Keratinocyte (primary cell): ENCODE measurements at regions not wholly inside any gene's neighbourhood (a gene's known extent, or its start where the extent isn't known, plus 50 kb on each side); places are given as distances from the start of the nearest gene placed in this dataset.

Experiments used
- EZH2 ChIP-seq: IDR thresholded peaks from one replicate; pipeline ENCODE4 v1.6.1; 2012; ENCODE audit warnings: inconsistent platforms, mild to moderate bottlenecking, low read length, moderate library complexity
- TF ChIP-seq, protein P1 (sequence below), 3 experiments: IDR thresholded peaks in 1 of 3; conservative IDR thresholded peaks in 1 of 3; optimal IDR thresholded peaks in 1 of 3; 2 replicates in 2 of 3; 3 replicates in 1 of 3; pipeline versions ENCODE3 to v1.5.1; 2011; ENCODE audit warnings: low read length in 3 of 3, mild to moderate bottlenecking in 3 of 3, moderate library complexity in 2 of 3, control low read depth in 1 of 3, inconsistent platforms in 1 of 3; ENCODE audit not compliant: insufficient read depth in 2 of 3; ENCODE audit errors: extremely low read depth in 1 of 3

DNA sequence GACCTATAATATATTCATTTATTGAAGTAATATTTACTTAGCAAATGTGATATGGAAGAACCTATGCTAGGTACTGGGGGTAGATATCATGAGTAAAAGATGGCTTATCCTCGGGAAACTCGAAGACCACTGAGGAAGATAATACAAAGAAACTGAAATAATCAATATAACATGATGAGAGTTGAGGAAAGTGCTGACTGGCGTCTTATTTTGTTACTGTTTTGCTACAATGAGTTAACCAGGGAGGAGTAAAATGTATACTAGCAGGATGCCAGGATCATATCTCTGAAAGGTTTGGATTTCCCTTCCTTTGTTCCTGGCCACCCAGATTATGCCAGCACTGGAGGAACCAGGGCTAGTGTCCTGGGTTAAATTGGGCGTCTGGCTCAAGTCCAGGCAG is 111.7 kb upstream of the SPATS2L start:
- TF ChIP-seq, protein P1, sequence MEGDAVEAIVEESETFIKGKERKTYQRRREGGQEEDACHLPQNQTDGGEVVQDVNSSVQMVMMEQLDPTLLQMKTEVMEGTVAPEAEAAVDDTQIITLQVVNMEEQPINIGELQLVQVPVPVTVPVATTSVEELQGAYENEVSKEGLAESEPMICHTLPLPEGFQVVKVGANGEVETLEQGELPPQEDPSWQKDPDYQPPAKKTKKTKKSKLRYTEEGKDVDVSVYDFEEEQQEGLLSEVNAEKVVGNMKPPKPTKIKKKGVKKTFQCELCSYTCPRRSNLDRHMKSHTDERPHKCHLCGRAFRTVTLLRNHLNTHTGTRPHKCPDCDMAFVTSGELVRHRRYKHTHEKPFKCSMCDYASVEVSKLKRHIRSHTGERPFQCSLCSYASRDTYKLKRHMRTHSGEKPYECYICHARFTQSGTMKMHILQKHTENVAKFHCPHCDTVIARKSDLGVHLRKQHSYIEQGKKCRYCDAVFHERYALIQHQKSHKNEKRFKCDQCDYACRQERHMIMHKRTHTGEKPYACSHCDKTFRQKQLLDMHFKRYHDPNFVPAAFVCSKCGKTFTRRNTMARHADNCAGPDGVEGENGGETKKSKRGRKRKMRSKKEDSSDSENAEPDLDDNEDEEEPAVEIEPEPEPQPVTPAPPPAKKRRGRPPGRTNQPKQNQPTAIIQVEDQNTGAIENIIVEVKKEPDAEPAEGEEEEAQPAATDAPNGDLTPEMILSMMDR (optimal IDR thresholded peaks at IDR 0.05 in 1 of 3, IDR thresholded peaks at IDR 0.05 in 1 of 3, conservative IDR thresholded peaks at IDR 0.05 in 1 of 3; ENCODE audit: extremely low read depth in 1 of 3, insufficient read depth in 2 of 3, low read length in 3 of 3), result no peak
- no peak for TF ChIP-seq EZH2
